A549 (cell line): ENCODE measurements at regions not wholly inside any gene's neighbourhood (a gene's known extent, or its start where the extent isn't known, plus 50 kb on each side); places are given as distances from the start of the nearest gene placed in this dataset.

Experiments used
- ATAC-seq, 2 experiments: fragments of 200-7000 bp in 1 of 2; fragments of >200 bp in 1 of 2; cut with Nextera tagmentation in 1 of 2; cut with Tn5 transposase in 1 of 2; 3 replicates each; pipeline versions ENCODE4 v1.8.0 to v1.9.1; 2018 to 2020; ENCODE audit warnings: mild to moderate bottlenecking in 1 of 2, moderate library complexity in 1 of 2
- CTCF ChIA-PET: fragments of 300-600 bp; sonication (Branson Sonifier 250); formaldehyde crosslinking; extraction: SDS; loops from one replicate; lab custom pipeline; 2021; ENCODE audit warnings: antibody characterized with exemption, inconsistent platforms; lab: Yijun Ruan, JAX
- POLR2A ChIA-PET: fragments of 350-600 bp; formaldehyde crosslinking; extraction: SDS; loops from one replicate; lab custom pipeline; 2021; ENCODE audit warnings: antibody characterized with exemption, inconsistent platforms; lab: Yijun Ruan, JAX
- DNase-seq, 2 experiments: peaks; one replicate each; pipeline versions ENCODE4 v3.0.0 to v3.0.0-alpha.2; 2011 to 2016; ENCODE audit warnings: low read depth in 1 of 2, low spot score in 1 of 2
- FAIRE-seq: peaks from 2 replicates; lab custom pipeline; 2011; peaks lifted over from hg19 to GRCh38; lab: Jason Lieb, UNC
- H3K27ac ChIP-seq, 2 experiments: fragments of >200 bp; sonication (Bioruptor Twin); formaldehyde crosslinking; 3 replicates each; pipeline ENCODE4 v1.5.1; 2016 to 2017
- H3K4me1 ChIP-seq: fragments of >200 bp; sonication (Bioruptor Twin); formaldehyde crosslinking; 3 replicates; pipeline ENCODE4 v1.6.1; 2016
- H3K4me2 ChIP-seq: fragments of >200 bp; sonication (Bioruptor Twin); formaldehyde crosslinking; 3 replicates; pipeline ENCODE4 v1.6.1; 2016
- H3K4me3 ChIP-seq: fragments of >200 bp; sonication (Bioruptor Twin); formaldehyde crosslinking; 3 replicates; pipeline ENCODE4 v1.5.1; 2016
- H3K9me3 ChIP-seq: fragments of >200 bp; sonication (Bioruptor Twin); formaldehyde crosslinking; 3 replicates; pipeline ENCODE4 v1.6.1; 2016
- BHLHE40 ChIP-seq: IDR thresholded peaks from 2 replicates; pipeline ENCODE4 v1.6.1; 2012; ENCODE audit warnings: low read depth, low read length, inconsistent platforms
- CBX2 ChIP-seq: fragments of 200-600 bp; sonication (generic); IDR thresholded peaks from 2 replicates; pipeline ENCODE4 v1.6.1; 2016; ENCODE audit warnings: low read depth, mild to moderate bottlenecking, borderline replicate concordance
- CBX8 ChIP-seq: fragments of 200-600 bp; sonication (generic); IDR thresholded peaks from 2 replicates; pipeline ENCODE4 v1.6.1; 2016
- CHD4 ChIP-seq: fragments of 200-600 bp; sonication (generic); IDR thresholded peaks from 2 replicates; pipeline ENCODE4 v1.6.1; 2016; ENCODE audit warnings: antibody characterized with exemption, mild to moderate bottlenecking, borderline replicate concordance
- ESRRA ChIP-seq: fragments of 150-350 bp; IDR thresholded peaks from 2 replicates; pipeline ENCODE4 v1.6.1; 2014; ENCODE audit warnings: mild to moderate bottlenecking, low read length, borderline replicate concordance
- FOSB ChIP-seq: fragments of 250-450 bp; sonication (Bioruptor Pico); IDR thresholded peaks from 2 replicates; pipeline ENCODE4 v1.5.0; 2020; ENCODE audit warnings: mild to moderate bottlenecking, moderate library complexity
- JUN ChIP-seq, 2 experiments: fragments of >200 bp; sonication (Bioruptor Twin); formaldehyde crosslinking; IDR thresholded peaks; 2 replicates in 1 of 2; 3 replicates in 1 of 2; pipeline ENCODE4 v1.6.1; 2016 to 2017
- JUNB ChIP-seq: fragments of >200 bp; sonication (Bioruptor Twin); formaldehyde crosslinking; IDR thresholded peaks from 2 replicates; pipeline ENCODE4 v1.6.1; 2016
- KDM1A ChIP-seq: fragments of 200-600 bp; sonication (generic); IDR thresholded peaks from 2 replicates; pipeline ENCODE4 v1.6.1; 2016; ENCODE audit warnings: low read depth, mild to moderate bottlenecking
- MYC ChIP-seq: IDR thresholded peaks from 2 replicates; pipeline ENCODE4 v1.6.1; 2012; ENCODE audit warnings: mild to moderate bottlenecking, inconsistent platforms, low read length, improper control_type of control experiment, borderline replicate concordance
- NR3C1 ChIP-seq: fragments of >200 bp; sonication (Bioruptor Twin); formaldehyde crosslinking; IDR thresholded peaks from 3 replicates; pipeline ENCODE4 v1.6.1; 2017
- RAD21 ChIP-seq, 2 experiments: fragments of >200 bp in 1 of 2; sonication (Bioruptor Twin) in 1 of 2; formaldehyde crosslinking in 1 of 2; IDR thresholded peaks in 1 of 2; conservative IDR thresholded peaks in 1 of 2; 2 replicates in 1 of 2; 3 replicates in 1 of 2; pipeline ENCODE4 v1.6.1; 2012 to 2018; ENCODE audit warnings: inconsistent platforms in 1 of 2
- RCOR1 ChIP-seq: fragments of 150-350 bp; IDR thresholded peaks from 2 replicates; pipeline ENCODE4 v1.6.1; 2014; ENCODE audit warnings: antibody characterized with exemption, low read length, low read depth
- SMC3 ChIP-seq: fragments of >200 bp; sonication (Bioruptor Twin); formaldehyde crosslinking; IDR thresholded peaks from 3 replicates; pipeline ENCODE4 v1.6.1; 2018; ENCODE audit warnings: inconsistent platforms
- SREBF2 ChIP-seq: fragments of 450-650 bp; IDR thresholded peaks from 2 replicates; pipeline ENCODE4 v1.6.1; 2014; ENCODE audit warnings: mild to moderate bottlenecking, moderate library complexity
- TFCP2L1 ChIP-seq: fragments of 250-450 bp; sonication (Bioruptor Pico); IDR thresholded peaks from 2 replicates; pipeline ENCODE4 v1.5.0; 2021; ENCODE audit warnings: mild to moderate bottlenecking
- ZC3H11A ChIP-seq: fragments of 450-650 bp; IDR thresholded peaks from 2 replicates; pipeline ENCODE4 v1.6.1; 2014; ENCODE audit warnings: antibody characterized with exemption, mild to moderate bottlenecking
- ZNF302 ChIP-seq: fragments of 250-450 bp; sonication (Bioruptor Pico); IDR thresholded peaks from 2 replicates; pipeline ENCODE4 v1.9.0; 2021; ENCODE audit warnings: inconsistent platforms, mild to moderate bottlenecking, moderate library complexity
- WGBS: methylation state at CpG from one replicate; pipeline ENCODE4 v1.1.6; 2017; ENCODE audit errors: missing lambda C conversion rate; 5-methylcytosine and 5-hydroxymethylcytosine counted together
- TF ChIP-seq, protein P1 (sequence below): IDR thresholded peaks from 2 replicates; pipeline ENCODE4 v1.6.1; 2012
- TF ChIP-seq, protein P2 (sequence below): fragments of >200 bp; sonication (Bioruptor Twin); formaldehyde crosslinking; IDR thresholded peaks from 2 replicates; pipeline ENCODE4 v1.6.1; 2016
- TF ChIP-seq, protein P3 (sequence below): fragments of >200 bp; sonication (Bioruptor Twin); formaldehyde crosslinking; IDR thresholded peaks from 3 replicates; pipeline ENCODE4 v1.6.1; 2016
- TF ChIP-seq, protein P4 (sequence below): fragments of 250-450 bp; sonication (Bioruptor Pico); IDR thresholded peaks from 2 replicates; pipeline ENCODE4 v1.5.0; 2020; ENCODE audit warnings: low read depth, mild to moderate bottlenecking, moderate library complexity
- TF ChIP-seq, protein P5 (sequence below): fragments of 250-450 bp; sonication (Bioruptor Pico); IDR thresholded peaks from 2 replicates; pipeline ENCODE4 v1.5.0; 2021; ENCODE audit warnings: mild to moderate bottlenecking, moderate library complexity, borderline replicate concordance

DNA sequence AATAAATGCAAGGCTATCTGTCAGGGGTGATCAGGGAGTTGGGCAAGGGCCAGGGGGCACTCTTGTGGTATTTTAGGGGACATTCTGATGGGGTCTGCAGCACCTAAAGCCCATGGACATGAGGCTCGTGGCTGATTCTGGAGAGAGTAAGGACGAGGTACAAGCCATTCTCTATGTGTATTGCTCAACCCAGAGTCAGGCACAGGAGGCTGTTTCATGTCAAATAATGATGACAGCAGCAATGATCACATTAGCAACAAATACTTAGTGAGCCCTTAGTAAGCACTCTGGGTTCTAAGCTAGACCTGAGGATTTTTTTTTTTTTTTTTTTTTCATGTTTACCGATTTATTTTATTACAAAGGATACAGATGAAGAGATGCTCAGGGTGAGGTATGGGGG is 83.5 kb upstream of the THY1 start:
- ChIA-PET CTCF (interaction anchor here (0.6 kb wide), 1 partner anchor 16 kb away, joined by 3 read pairs; no protein-coding TSS in a partner anchor), POLR2A (no interaction called here)
- no peak for FAIRE-seq
- no peak overlapping the region for H3K27ac ChIP-seq
- peaks cover 13% of the 10 kb centered on the region; the same call in 1 of the 3 replicates for H3K4me1 ChIP-seq
- no peak for DNase-seq
- H3K4me2 ChIP-seq = no peak overlapping the region
- H3K9me3 ChIP-seq = no peaks in the 10 kb centered on the region
- TF ChIP-seq, protein P1, sequence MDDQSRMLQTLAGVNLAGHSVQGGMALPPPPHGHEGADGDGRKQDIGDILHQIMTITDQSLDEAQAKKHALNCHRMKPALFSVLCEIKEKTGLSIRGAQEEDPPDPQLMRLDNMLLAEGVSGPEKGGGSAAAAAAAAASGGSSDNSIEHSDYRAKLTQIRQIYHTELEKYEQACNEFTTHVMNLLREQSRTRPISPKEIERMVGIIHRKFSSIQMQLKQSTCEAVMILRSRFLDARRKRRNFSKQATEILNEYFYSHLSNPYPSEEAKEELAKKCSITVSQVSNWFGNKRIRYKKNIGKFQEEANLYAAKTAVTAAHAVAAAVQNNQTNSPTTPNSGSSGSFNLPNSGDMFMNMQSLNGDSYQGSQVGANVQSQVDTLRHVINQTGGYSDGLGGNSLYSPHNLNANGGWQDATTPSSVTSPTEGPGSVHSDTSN = no peak
- TF ChIP-seq NR3C1 = no peak
- TF ChIP-seq, protein P2, sequence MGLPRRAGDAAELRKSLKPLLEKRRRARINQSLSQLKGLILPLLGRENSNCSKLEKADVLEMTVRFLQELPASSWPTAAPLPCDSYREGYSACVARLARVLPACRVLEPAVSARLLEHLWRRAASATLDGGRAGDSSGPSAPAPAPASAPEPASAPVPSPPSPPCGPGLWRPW = no peak
- no peak for TF ChIP-seq ZNF302
- TF ChIP-seq, protein P3, sequence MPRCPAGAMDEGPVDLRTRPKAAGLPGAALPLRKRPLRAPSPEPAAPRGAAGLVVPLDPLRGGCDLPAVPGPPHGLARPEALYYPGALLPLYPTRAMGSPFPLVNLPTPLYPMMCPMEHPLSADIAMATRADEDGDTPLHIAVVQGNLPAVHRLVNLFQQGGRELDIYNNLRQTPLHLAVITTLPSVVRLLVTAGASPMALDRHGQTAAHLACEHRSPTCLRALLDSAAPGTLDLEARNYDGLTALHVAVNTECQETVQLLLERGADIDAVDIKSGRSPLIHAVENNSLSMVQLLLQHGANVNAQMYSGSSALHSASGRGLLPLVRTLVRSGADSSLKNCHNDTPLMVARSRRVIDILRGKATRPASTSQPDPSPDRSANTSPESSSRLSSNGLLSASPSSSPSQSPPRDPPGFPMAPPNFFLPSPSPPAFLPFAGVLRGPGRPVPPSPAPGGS = no peak
- TF ChIP-seq RAD21 (conservative IDR thresholded peaks at IDR 0.05 in 1 of 2, IDR thresholded peaks at IDR 0.05 in 1 of 2) = no peak
- no peak overlapping the region for H3K4me3 ChIP-seq
- ATAC-seq = no peak
- 5% methylated on average over 3 of the region's 3 CpGs for WGBS

DNA sequence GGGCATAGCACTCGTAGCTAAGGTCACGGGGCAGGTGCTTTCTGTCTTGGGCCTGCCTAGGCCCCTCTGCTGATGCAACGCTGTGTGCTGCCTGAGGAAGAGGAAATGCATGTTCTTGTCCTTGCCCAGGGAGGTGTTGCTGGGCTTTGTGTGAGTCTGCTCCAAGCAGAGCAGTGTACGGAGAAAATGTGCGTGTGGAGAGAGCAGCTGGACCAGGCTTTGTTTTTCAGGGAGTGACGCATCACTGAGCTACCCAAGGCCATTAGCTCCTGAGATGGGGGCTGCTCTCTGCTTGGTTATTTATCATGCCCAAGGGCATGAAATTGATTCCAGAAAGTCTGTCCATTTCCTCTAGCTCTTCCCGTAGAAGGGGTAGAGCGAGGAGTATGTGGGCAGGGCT is 82.9 kb upstream of the THY1 start:
- no peak for ATAC-seq
- FAIRE-seq = no peak
- TF ChIP-seq SMC3 (no peak), SREBF2 (no peak), CBX8 (no peak), JUNB (no peak), MYC (no peak), ESRRA (no peak), CHD4 (no peak), TFCP2L1 (CRISPR knock-in tag) (no peak), BHLHE40 (no peak), ZC3H11A (no peak), RCOR1 (no peak), KDM1A (no peak), CBX2 (no peak), FOSB (CRISPR knock-in tag) (no peak), JUN (IDR thresholded peaks at IDR 0.05) (no peak)
- TF ChIP-seq, protein P1 = no peak
- TF ChIP-seq, protein P4, sequence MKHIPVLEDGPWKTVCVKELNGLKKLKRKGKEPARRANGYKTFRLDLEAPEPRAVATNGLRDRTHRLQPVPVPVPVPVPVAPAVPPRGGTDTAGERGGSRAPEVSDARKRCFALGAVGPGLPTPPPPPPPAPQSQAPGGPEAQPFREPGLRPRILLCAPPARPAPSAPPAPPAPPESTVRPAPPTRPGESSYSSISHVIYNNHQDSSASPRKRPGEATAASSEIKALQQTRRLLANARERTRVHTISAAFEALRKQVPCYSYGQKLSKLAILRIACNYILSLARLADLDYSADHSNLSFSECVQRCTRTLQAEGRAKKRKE (CRISPR knock-in tag) = no peak
- TF ChIP-seq, protein P5, sequence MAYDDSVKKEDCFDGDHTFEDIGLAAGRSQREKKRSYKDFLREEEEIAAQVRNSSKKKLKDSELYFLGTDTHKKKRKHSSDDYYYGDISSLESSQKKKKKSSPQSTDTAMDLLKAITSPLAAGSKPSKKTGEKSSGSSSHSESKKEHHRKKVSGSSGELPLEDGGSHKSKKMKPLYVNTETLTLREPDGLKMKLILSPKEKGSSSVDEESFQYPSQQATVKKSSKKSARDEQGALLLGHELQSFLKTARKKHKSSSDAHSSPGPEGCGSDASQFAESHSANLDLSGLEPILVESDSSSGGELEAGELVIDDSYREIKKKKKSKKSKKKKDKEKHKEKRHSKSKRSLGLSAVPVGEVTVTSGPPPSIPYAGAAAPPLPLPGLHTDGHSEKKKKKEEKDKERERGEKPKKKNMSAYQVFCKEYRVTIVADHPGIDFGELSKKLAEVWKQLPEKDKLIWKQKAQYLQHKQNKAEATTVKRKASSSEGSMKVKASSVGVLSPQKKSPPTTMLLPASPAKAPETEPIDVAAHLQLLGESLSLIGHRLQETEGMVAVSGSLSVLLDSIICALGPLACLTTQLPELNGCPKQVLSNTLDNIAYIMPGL (CRISPR knock-in tag) = no peak
- Histone ChIP-seq H3K4me2 (no peak overlapping the region), H3K4me3 (no peak overlapping the region), H3K9me3 (no peaks in the 10 kb centered on the region), H3K4me1 (peaks cover 13% of the 10 kb centered on the region; the same call in 1 of the 3 replicates), H3K27ac (no peak overlapping the region)
- WGBS = 75% methylated on average over 8 of the region's 8 CpGs
- no peak for DNase-seq
- CTCF ChIA-PET = interaction anchor here (0.6 to 2.6 kb wide), 3 partner anchors 12 to 28 kb away, joined by 3 to 7 read pairs (median 3); no protein-coding TSS in a partner anchor
- POLR2A ChIA-PET = no interaction called here
